ENCODE measurements at regions not wholly inside any gene's neighbourhood (a gene's known extent, or its start where the extent isn't known, plus 50 kb on each side); places are given as distances from the start of the nearest gene placed in this dataset.

- DNase-seq (ENCODE audit: low read depth in 2 of 2), result no peak
Measured at GRCh38 chrX:30950391-30950790, 61.3 kb upstream of the TAB3 start.

GRCh38 chrX:30949554-30949953, 60.5 kb upstream of the TAB3 start:
- no peak for DNase-seq (ENCODE audit: low read depth in 2 of 2)

GRCh38 chrX:30948626-30949025, 59.6 kb upstream of the TAB3 start:
- no peak for DNase-seq (ENCODE audit: low read depth in 2 of 2)

- no peak for DNase-seq (ENCODE audit: low read depth in 2 of 2)
Measured at GRCh38 chrX:30948051-30948450, 59.0 kb upstream of the TAB3 start.

GRCh38 chrX:30943984-30944383, 54.9 kb upstream of the TAB3 start:
- no peak for DNase-seq (ENCODE audit: low read depth in 2 of 2)

- DNase-seq (ENCODE audit: low read depth in 2 of 2), result no peak
Measured at GRCh38 chrX:30941898-30942297, 52.8 kb upstream of the TAB3 start.

- DNase-seq (ENCODE audit: low read depth in 2 of 2), result no peak
Measured at GRCh38 chrX:30939928-30940327, 50.9 kb upstream of the TAB3 start.
